C4-2B (cell line): ENCODE measurements at regions not wholly inside any gene's neighbourhood (a gene's known extent, or its start where the extent isn't known, plus 50 kb on each side); places are given as distances from the start of the nearest gene placed in this dataset.

ENCODE experiments used
- ZFX ChIP-seq: fragments of 450-650 bp; IDR thresholded peaks from 2 replicates; pipeline ENCODE4 v1.6.1; 2017
- TF ChIP-seq, protein P1 (sequence below): fragments of 450-650 bp; conservative IDR thresholded peaks from 2 replicates; pipeline ENCODE4 v1.5.1; 2017; ENCODE audit warnings: mild to moderate bottlenecking

DNA sequence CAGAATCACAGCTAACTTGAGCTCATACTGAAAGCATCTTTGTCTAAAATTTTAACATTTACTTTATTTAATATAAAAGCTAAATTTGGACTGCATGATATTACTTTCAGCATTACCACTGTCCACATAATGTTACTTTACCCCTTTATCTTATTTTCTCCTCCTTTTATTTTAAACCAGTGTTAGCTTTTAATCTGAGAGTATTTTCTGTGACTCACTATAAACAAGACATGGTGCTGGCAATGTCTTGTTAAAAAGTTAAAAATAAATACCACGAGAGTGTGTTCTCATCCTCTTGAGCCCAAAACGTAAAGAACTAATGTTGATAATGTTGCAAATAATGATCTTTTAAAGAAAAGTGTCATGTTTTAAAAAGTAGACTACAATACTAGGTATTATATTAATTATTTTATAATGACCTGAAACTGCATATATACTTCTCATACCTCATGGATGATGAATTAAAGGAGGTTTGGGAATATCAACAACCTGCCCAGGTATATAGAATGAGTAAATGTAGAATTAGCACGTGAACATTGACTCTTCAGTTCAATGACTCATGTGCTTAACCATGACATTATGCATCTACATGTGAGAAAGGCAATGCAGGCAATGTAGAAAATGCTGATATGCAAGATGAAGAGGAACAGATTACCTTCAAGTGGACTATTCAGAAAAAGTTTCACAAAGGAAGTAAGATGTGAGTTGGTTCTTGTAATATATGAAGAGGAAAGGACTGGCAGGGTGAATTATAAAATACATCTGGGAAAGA is 454.1 kb upstream of the ADGRL3 start:
- TF ChIP-seq, protein P1, sequence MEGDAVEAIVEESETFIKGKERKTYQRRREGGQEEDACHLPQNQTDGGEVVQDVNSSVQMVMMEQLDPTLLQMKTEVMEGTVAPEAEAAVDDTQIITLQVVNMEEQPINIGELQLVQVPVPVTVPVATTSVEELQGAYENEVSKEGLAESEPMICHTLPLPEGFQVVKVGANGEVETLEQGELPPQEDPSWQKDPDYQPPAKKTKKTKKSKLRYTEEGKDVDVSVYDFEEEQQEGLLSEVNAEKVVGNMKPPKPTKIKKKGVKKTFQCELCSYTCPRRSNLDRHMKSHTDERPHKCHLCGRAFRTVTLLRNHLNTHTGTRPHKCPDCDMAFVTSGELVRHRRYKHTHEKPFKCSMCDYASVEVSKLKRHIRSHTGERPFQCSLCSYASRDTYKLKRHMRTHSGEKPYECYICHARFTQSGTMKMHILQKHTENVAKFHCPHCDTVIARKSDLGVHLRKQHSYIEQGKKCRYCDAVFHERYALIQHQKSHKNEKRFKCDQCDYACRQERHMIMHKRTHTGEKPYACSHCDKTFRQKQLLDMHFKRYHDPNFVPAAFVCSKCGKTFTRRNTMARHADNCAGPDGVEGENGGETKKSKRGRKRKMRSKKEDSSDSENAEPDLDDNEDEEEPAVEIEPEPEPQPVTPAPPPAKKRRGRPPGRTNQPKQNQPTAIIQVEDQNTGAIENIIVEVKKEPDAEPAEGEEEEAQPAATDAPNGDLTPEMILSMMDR = no peak
- no peak for TF ChIP-seq ZFX
